AG04450 (cell line): ENCODE measurements at regions not wholly inside any gene's neighbourhood (a gene's known extent, or its start where the extent isn't known, plus 50 kb on each side); places are given as distances from the start of the nearest gene placed in this dataset.

ENCODE experiments used
- CTCF ChIA-PET: fragments of 300-600, 350-600 bp; formaldehyde crosslinking; extraction: SDS; loops from one replicate; lab custom pipeline; 2022; ENCODE audit warnings: antibody characterized with exemption, inconsistent platforms; lab: Charles Lee
- POLR2A ChIA-PET: fragments of 350-600 bp; formaldehyde crosslinking; extraction: SDS; loops from one replicate; lab custom pipeline; 2021; ENCODE audit warnings: antibody characterized with exemption, inconsistent platforms; lab: Yijun Ruan, JAX
- DNase-seq: peaks from one replicate; pipeline ENCODE4 v3.0.0-alpha.2; 2011; ENCODE audit warnings: low read depth, low spot score
- H3K27ac ChIP-seq: one replicate; pipeline ENCODE4 v1.5.1; 2012; ENCODE audit warnings: low read depth, low read length, control low read depth
- H3K27me3 ChIP-seq: one replicate; pipeline ENCODE4 v1.6.0; 2012; ENCODE audit warnings: low read length; ENCODE audit not compliant: control insufficient read depth, insufficient read depth
- H3K4me3 ChIP-seq: 2 replicates; pipeline ENCODE4 v1.5.1; 2011; ENCODE audit warnings: mild to moderate bottlenecking, low read depth, low read length, control low read depth
- H3K9me3 ChIP-seq: 2 replicates; pipeline ENCODE4 v1.5.1; 2012; ENCODE audit warnings: low read length; ENCODE audit not compliant: control insufficient read depth, insufficient read depth
- TF ChIP-seq, protein P1 (sequence below): IDR thresholded peaks from 2 replicates; pipeline ENCODE4 v1.5.1; 2011; ENCODE audit warnings: low read depth, low read length, control low read depth, inconsistent platforms

DNA sequence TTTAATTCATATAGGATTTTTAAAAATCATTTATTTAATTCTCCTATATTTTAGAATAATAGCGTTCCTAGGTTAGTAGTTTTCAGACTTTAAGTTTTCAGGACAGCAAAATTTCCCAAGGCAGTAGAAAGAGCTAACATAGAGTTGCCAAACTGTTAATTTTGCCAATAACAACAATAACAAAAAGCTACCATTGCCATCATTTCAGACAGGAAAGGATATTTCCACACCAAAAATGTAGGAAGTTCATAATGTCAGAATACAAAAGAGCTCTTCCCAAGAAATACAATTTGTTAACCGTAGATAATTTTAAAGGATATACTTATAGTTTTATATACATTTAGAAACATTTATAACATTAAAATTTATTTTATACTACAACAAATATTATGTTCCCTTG, 81.4 kb upstream of the EEA1 start:
- CTCF ChIA-PET: interaction anchor here (1.2 to 3.0 kb wide), 3 partner anchors 18 to 387 kb away, joined by 6 to 16 read pairs (median 7); no protein-coding TSS in a partner anchor
- DNase-seq: no peak
- no peak overlapping the region for H3K27ac ChIP-seq

DNA sequence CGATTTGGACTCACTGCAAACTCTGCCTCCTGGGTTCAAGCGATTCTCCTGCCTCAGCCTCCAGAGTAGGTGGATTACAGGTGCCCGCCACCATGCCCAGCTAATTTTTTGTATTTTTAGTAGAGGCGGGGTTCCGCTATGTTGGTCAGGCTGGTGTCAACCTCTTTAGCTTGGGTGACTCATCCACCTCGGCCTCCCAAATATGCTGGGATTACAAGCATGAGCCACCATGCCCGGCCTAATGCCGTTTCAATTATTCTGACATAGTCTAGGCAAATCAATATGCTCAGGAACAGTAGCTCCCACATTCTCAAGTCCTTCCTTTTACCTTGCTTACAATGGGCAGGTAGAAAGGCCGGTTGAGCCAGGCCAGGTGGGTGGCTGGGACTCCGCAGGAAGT, 82.0 kb upstream of the EEA1 start:
- no peak overlapping the region for H3K27ac ChIP-seq
- POLR2A ChIA-PET: no interaction called here
- no peak overlapping the region for H3K4me3 ChIP-seq
- no peak for DNase-seq
- no peaks in the 10 kb centered on the region for H3K27me3 ChIP-seq
- CTCF ChIA-PET: interaction anchor here (0.7 to 1.2 kb wide), 2 partner anchors 24 kb away, joined by 3 to 6 read pairs; no protein-coding TSS in a partner anchor
- TF ChIP-seq, protein P1, sequence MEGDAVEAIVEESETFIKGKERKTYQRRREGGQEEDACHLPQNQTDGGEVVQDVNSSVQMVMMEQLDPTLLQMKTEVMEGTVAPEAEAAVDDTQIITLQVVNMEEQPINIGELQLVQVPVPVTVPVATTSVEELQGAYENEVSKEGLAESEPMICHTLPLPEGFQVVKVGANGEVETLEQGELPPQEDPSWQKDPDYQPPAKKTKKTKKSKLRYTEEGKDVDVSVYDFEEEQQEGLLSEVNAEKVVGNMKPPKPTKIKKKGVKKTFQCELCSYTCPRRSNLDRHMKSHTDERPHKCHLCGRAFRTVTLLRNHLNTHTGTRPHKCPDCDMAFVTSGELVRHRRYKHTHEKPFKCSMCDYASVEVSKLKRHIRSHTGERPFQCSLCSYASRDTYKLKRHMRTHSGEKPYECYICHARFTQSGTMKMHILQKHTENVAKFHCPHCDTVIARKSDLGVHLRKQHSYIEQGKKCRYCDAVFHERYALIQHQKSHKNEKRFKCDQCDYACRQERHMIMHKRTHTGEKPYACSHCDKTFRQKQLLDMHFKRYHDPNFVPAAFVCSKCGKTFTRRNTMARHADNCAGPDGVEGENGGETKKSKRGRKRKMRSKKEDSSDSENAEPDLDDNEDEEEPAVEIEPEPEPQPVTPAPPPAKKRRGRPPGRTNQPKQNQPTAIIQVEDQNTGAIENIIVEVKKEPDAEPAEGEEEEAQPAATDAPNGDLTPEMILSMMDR: no peak
- no peaks in the 10 kb centered on the region for H3K9me3 ChIP-seq

More for the DNA sequence above, 81.4 kb upstream of the EEA1 start:
- H3K9me3 ChIP-seq: no peaks in the 10 kb centered on the region
- no peak overlapping the region for H3K4me3 ChIP-seq
- POLR2A ChIA-PET: no interaction called here
- TF ChIP-seq, protein P1: no peak
- no peaks in the 10 kb centered on the region for H3K27me3 ChIP-seq

DNA sequence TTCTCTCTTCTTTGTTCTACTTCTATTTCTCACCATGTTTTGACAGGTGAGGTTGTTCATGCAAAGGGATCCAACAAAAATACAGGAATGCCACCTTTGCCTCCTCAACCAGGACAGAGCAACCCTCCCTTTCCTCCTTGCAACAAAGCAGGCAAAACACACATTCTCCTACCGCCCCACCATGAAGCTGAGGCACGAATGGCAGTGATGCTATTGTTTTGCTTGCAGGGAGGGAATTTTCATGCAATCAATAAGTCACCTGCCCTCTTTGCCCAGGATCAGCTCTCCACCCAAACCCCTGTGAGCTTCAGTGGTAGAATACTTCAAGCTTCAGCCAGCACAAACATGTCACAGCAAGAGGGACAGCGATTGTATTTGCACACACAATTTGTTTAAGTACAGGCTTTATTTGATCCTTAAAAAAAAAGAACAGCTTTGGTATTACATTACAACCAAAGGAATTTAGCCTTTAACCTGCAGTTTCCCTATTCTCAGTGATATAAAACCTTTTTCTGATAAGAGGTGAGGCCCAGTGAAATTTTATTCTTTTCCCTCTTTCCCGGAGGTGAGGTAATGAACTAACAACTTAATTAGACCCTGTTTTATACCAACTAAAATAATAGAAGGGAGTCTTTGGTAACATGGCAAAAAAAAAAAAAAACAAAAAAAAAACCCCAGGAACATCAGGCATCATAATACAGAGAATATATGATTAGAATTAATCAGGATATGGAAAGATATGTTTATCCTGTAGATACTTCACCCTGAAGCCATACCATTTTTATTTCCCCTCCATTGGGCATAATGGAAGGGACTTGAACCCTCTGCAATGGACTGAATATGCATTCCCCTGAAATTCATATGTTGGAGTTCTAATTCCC, 87.0 kb upstream of the EEA1 start:
- H3K9me3 ChIP-seq: no peaks in the 10 kb centered on the region
- POLR2A ChIA-PET: interaction anchor here (0.6 kb wide), 1 partner anchor 43 kb away, joined by 8 read pairs; no protein-coding TSS in a partner anchor
- H3K27ac ChIP-seq: no peak overlapping the region
- no peak for DNase-seq
- CTCF ChIA-PET: interaction anchor here (0.6 to 1.9 kb wide), 4 partner anchors 29 to 381 kb away, joined by 3 to 5 read pairs (median 4); no protein-coding TSS in a partner anchor
- H3K4me3 ChIP-seq: no peak overlapping the region
- no peaks in the 10 kb centered on the region for H3K27me3 ChIP-seq
- TF ChIP-seq, protein P1: no peak

DNA sequence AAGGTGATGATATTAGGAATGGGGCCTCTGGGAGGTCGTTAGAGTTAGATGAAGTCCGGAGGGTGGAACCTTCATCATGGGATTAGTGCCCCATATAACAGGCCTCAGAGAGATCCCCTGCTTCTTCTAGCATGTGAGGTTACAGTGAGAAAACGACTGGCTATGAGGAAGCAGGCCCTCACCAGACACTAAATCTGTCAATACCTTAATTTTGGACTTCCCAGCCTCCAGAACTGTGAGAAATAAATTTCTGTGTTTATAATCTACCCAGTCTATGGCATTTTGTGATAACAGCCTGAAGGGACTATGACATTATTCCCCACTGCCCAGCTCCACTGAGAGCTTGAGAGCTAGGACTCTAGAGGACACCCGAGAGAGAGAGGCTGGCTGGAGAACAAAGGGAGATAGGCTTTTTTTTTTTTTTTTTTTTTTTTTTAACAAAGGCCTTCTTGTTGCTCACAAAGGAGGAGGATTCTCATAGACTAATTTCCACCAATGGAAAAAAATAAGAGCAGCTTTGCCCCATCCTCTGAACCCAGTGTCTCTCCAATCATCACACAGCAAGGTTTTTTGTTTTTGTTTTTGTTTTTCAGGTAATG, 87.8 kb upstream of the EEA1 start:
- H3K27ac ChIP-seq: no peak overlapping the region
- TF ChIP-seq, protein P1: no peak
- DNase-seq: no peak
- POLR2A ChIA-PET: interaction anchor here (0.6 kb wide), 1 partner anchor 43 kb away, joined by 8 read pairs; no protein-coding TSS in a partner anchor
- no peaks in the 10 kb centered on the region for H3K9me3 ChIP-seq
- no peak overlapping the region for H3K4me3 ChIP-seq
- CTCF ChIA-PET: interaction anchor here (1.1 kb wide), 1 partner anchor 30 kb away, joined by 4 read pairs; no protein-coding TSS in a partner anchor
- H3K27me3 ChIP-seq: no peaks in the 10 kb centered on the region
